RWPE1 (cell line): ENCODE measurements at regions not wholly inside any gene's neighbourhood (a gene's known extent, or its start where the extent isn't known, plus 50 kb on each side); places are given as distances from the start of the nearest gene placed in this dataset.

Experiments
- CTCF ChIA-PET: fragments of 350-600 bp; sonication (Branson Sonifier 250); formaldehyde crosslinking; extraction: SDS; loops from one replicate; lab custom pipeline; 2021; lab: Yijun Ruan, JAX
- POLR2A ChIA-PET: fragments of 400-600 bp; formaldehyde crosslinking; extraction: SDS; loops from one replicate; lab custom pipeline; 2020; ENCODE audit warnings: antibody characterized with exemption; ENCODE audit not compliant: low non-redundant PET; lab: Yijun Ruan, JAX
- DNase-seq: peaks from one replicate; pipeline ENCODE4 v3.0.0; 2012; ENCODE audit warnings: low spot score
- H3K27ac ChIP-seq: fragments of 450-650 bp; 2 replicates; pipeline ENCODE4 v1.5.1; 2017
- TF ChIP-seq, protein P1 (sequence below): fragments of 450-650 bp; conservative IDR thresholded peaks from 2 replicates; pipeline ENCODE4 v1.5.1; 2017; ENCODE audit warnings: low read depth, mild to moderate bottlenecking

DNA sequence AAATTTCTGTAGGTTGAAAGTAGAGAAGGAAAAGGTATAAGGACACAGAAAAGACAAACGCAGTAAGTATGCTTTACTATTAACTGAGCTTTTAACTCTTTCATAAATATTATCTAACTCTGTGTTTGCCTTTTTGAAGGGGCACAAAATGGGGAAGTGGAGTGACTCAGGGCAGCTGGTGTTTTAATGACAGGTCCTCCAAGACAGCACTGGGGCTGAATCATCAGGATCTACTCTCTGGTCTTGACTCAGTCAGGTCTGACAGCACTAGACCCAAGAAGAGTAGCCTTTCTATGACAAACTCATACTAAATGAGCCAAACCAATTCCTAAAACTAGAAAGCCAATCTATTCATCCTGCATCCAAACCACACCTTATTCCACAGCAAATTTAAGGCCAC, 102.2 kb downstream of the APTX start:
- CTCF ChIA-PET = interaction anchor here (0.6 kb wide), 1 partner anchor 319 kb away, joined by 3 read pairs; no protein-coding TSS in a partner anchor
- no peak overlapping the region for H3K27ac ChIP-seq
- no peak for DNase-seq
- TF ChIP-seq, protein P1, sequence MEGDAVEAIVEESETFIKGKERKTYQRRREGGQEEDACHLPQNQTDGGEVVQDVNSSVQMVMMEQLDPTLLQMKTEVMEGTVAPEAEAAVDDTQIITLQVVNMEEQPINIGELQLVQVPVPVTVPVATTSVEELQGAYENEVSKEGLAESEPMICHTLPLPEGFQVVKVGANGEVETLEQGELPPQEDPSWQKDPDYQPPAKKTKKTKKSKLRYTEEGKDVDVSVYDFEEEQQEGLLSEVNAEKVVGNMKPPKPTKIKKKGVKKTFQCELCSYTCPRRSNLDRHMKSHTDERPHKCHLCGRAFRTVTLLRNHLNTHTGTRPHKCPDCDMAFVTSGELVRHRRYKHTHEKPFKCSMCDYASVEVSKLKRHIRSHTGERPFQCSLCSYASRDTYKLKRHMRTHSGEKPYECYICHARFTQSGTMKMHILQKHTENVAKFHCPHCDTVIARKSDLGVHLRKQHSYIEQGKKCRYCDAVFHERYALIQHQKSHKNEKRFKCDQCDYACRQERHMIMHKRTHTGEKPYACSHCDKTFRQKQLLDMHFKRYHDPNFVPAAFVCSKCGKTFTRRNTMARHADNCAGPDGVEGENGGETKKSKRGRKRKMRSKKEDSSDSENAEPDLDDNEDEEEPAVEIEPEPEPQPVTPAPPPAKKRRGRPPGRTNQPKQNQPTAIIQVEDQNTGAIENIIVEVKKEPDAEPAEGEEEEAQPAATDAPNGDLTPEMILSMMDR = no peak
- POLR2A ChIA-PET = no interaction called here

DNA sequence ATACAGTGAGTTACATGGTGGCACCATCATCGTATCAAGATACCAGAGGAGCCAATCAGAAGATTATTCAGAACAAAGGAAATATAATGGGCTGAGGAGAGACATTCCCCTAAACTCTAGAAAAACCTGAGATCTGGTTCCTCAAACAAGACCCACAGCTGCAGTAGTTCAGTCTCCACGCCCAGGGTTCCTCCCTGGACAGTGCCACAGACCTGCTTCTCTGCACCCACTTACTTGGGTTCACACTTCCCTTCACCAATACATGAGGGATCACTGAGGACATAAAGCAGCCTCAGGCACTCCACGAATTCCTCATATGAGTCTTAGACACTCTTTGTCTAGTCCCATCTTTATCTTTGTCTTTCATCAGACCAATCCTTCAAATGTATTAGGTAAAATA, 101.7 kb downstream of the APTX start:
- ChIA-PET CTCF (no interaction called here), POLR2A (no interaction called here)
- TF ChIP-seq, protein P1 = no peak
- DNase-seq = no peak
- no peak overlapping the region for H3K27ac ChIP-seq

DNA sequence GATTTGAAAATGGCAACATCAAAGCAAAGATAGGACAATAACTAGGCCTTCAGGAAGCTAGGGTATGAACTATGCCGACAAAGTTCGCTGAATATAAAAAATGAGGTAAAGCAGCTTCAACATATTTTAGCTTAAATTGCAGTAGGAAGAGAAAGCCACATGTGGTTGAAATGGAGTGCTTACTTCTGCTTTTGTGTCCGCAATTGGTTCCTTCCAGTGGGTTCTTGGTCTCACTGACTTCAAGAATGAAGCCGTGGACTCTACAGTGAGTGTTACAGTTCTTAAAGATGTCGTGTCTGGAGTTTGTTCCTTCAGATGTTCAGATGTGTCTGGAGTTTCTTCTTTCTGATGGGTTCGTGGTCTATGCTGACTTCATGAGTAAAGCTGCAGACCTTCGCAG, 95.2 kb downstream of the APTX start:
- TF ChIP-seq, protein P1 = no peak
- POLR2A ChIA-PET = no interaction called here
- DNase-seq = no peak
- H3K27ac ChIP-seq = no peak overlapping the region
- CTCF ChIA-PET = no interaction called here

DNA sequence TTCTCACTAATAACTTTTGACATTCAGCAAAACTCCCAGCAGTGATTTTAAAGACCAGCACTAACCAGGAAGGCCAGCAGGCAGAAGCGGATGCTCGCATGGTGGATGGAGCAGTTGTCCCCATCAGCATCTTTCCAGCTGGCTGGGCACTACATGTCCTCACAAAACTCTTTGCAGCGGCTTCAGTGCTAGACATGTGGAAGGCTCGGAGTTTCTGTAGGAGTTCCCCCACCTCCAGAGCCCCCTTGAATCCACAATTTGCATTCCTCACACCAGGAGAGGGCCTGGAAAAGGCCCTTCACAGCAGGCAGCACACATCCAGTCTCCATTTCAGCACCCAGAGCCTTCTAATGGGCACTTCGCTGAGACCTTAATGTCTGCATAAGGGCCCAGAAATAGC, 85.6 kb downstream of the APTX start:
- no peak overlapping the region for H3K27ac ChIP-seq
- DNase-seq = no peak
- CTCF ChIA-PET = no interaction called here
- POLR2A ChIA-PET = no interaction called here
- TF ChIP-seq, protein P1 = no peak

DNA sequence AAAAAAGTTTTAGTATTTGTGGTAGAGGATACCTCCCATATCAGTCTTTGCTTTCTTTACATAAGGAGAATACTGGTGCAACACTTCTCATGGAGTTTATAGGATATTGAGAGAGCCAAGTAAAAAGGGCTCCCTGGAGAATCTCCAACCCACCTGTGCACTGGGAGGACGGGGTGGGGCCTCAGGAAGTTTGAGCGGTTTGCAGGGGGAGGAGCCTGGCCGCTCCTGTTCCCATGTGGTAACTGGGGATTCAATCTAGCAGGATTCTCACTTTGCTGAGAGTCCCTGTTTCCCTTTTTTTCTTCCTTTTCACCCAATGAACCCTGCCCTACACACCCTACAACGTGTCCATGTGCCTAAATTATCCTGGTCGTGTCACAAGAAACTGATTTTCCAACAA, 82.8 kb downstream of the APTX start:
- no peak for DNase-seq
- ChIA-PET CTCF (interaction anchor here (0.6 to 0.8 kb wide), 2 partner anchors 216 to 337 kb away, joined by 3 read pairs; no protein-coding TSS in a partner anchor), POLR2A (no interaction called here)
- TF ChIP-seq, protein P1 = no peak
- H3K27ac ChIP-seq = no peak overlapping the region
